ENCODE measurements at regions not wholly inside any gene's neighbourhood (a gene's known extent, or its start where the extent isn't known, plus 50 kb on each side); places are given as distances from the start of the nearest gene placed in this dataset.

GRCh38 chr5:111013011-111013410 lies 58.5 kb upstream of the TSLP start:
- no peak for DNase-seq

- no peak for DNase-seq
These were observed 54.7 kb upstream of the TSLP start for GRCh38 chr5:111016801-111017200.

GRCh38 chr5:111017731-111018130 lies 53.8 kb upstream of the TSLP start:
- DNase-seq = no peak
